KMS-11 (cell line): ENCODE measurements at regions not wholly inside any gene's neighbourhood (a gene's known extent, or its start where the extent isn't known, plus 50 kb on each side); places are given as distances from the start of the nearest gene placed in this dataset.

Source experiments
- H2AFZ ChIP-seq: fragments of 200-600 bp; sonication (generic); 2 replicates; pipeline ENCODE4 v1.6.1; 2016; ENCODE audit warnings: antibody characterized with exemption, mixed run types, low read depth
- H3K27ac ChIP-seq: fragments of 200-600 bp; sonication (generic); 2 replicates; pipeline ENCODE4 v1.6.1; 2016; ENCODE audit warnings: mild to moderate bottlenecking, mixed run types
- H3K27me3 ChIP-seq: fragments of 200-600 bp; sonication (generic); 2 replicates; pipeline ENCODE4 v1.6.1; 2017; ENCODE audit warnings: mild to moderate bottlenecking, low read depth, mixed run types, moderate library complexity; ENCODE audit not compliant: insufficient read depth
- H3K36me3 ChIP-seq: fragments of 200-600 bp; sonication (generic); 2 replicates; pipeline ENCODE4 v1.6.1; 2017; ENCODE audit warnings: mild to moderate bottlenecking, mixed run types; ENCODE audit not compliant: insufficient read depth
- H3K4me1 ChIP-seq: fragments of 200-600 bp; sonication (generic); 2 replicates; pipeline ENCODE4 v1.6.1; 2016; ENCODE audit warnings: mild to moderate bottlenecking, low read depth, mixed run types; ENCODE audit not compliant: poor library complexity, severe bottlenecking
- H3K4me2 ChIP-seq: fragments of 200-600 bp; sonication (generic); 2 replicates; pipeline ENCODE4 v1.7.0; 2016; ENCODE audit warnings: mild to moderate bottlenecking, mixed run types
- H3K4me3 ChIP-seq: fragments of 200-600 bp; sonication (generic); IDR thresholded peaks from 2 replicates; pipeline ENCODE4 v1.6.1; 2017; ENCODE audit warnings: low read depth, low read length, mixed read lengths; ENCODE audit not compliant: insufficient read depth
- H3K79me2 ChIP-seq: fragments of 200-600 bp; sonication (generic); 2 replicates; pipeline ENCODE4 v1.6.1; 2016; ENCODE audit warnings: low read depth, mixed run types; ENCODE audit not compliant: insufficient read depth
- H3K9ac ChIP-seq: fragments of 200-600 bp; sonication (generic); 2 replicates; pipeline ENCODE4 v1.6.1; 2016; ENCODE audit warnings: mild to moderate bottlenecking, mixed run types
- H4K20me1 ChIP-seq: fragments of 200-600 bp; sonication (generic); 2 replicates; pipeline ENCODE4 v1.6.1; 2016; ENCODE audit warnings: mild to moderate bottlenecking, mixed run types; ENCODE audit not compliant: insufficient read depth
- CTCF ChIP-seq: fragments of 200-600 bp; sonication (generic); conservative IDR thresholded peaks from 2 replicates; pipeline ENCODE4 v1.6.1; 2017; ENCODE audit warnings: low read depth, mild to moderate bottlenecking, antibody characterized with exemption, low read length, moderate library complexity, mixed read lengths

GRCh38 chr2:234869164-234869563, 82.7 kb upstream of the SH3BP4 start:
- Histone ChIP-seq H3K36me3 (no peaks in the 10 kb centered on the region), H3K4me1 (no peaks in the 10 kb centered on the region), H3K4me3 (no peak overlapping the region), H4K20me1 (no peaks in the 10 kb centered on the region), H3K27ac (no peak overlapping the region), H2AFZ (no peak overlapping the region), H3K79me2 (no peaks in the 10 kb centered on the region), H3K4me2 (no peak overlapping the region), H3K9ac (no peak overlapping the region), H3K27me3 (no peaks in the 10 kb centered on the region)
- TF ChIP-seq CTCF, result no peak

- H2AFZ ChIP-seq, result no peak overlapping the region
- no peak overlapping the region for H3K4me3 ChIP-seq
- H3K9ac ChIP-seq, result no peak overlapping the region
- no peak for TF ChIP-seq CTCF
- no peaks in the 10 kb centered on the region for H3K27me3 ChIP-seq
- no peak overlapping the region for H3K4me2 ChIP-seq
- no peaks in the 10 kb centered on the region for H3K79me2 ChIP-seq
- H3K4me1 ChIP-seq, result no peaks in the 10 kb centered on the region
- no peak overlapping the region for H3K27ac ChIP-seq
- no peaks in the 10 kb centered on the region for H4K20me1 ChIP-seq
- H3K36me3 ChIP-seq, result no peaks in the 10 kb centered on the region
Measured at GRCh38 chr2:234867882-234868285, 83.9 kb upstream of the SH3BP4 start.

- no peaks in the 10 kb centered on the region for H3K27me3 ChIP-seq
- TF ChIP-seq CTCF, result no peak
- no peaks in the 10 kb centered on the region for H4K20me1 ChIP-seq
- no peaks in the 10 kb centered on the region for H3K36me3 ChIP-seq
- H2AFZ ChIP-seq, result no peak overlapping the region
- H3K27ac ChIP-seq, result no peak overlapping the region
- no peak overlapping the region for H3K9ac ChIP-seq
- no peaks in the 10 kb centered on the region for H3K79me2 ChIP-seq
- no peak overlapping the region for H3K4me2 ChIP-seq
- H3K4me1 ChIP-seq, result no peaks in the 10 kb centered on the region
- no peak overlapping the region for H3K4me3 ChIP-seq
Measured at GRCh38 chr2:234865586-234865985, 86.2 kb upstream of the SH3BP4 start.

- TF ChIP-seq CTCF, result no peak
- H3K79me2 ChIP-seq, result no peaks in the 10 kb centered on the region
- no peak overlapping the region for H3K4me2 ChIP-seq
- H3K4me1 ChIP-seq, result no peaks in the 10 kb centered on the region
- no peak overlapping the region for H3K27ac ChIP-seq
- no peak overlapping the region for H3K9ac ChIP-seq
- no peaks in the 10 kb centered on the region for H4K20me1 ChIP-seq
- no peak overlapping the region for H2AFZ ChIP-seq
- no peaks in the 10 kb centered on the region for H3K27me3 ChIP-seq
- no peak overlapping the region for H3K4me3 ChIP-seq
- H3K36me3 ChIP-seq, result no peaks in the 10 kb centered on the region
Measured at GRCh38 chr2:234865040-234865439, 86.8 kb upstream of the SH3BP4 start.

GRCh38 chr2:234864506-234864905, 87.3 kb upstream of the SH3BP4 start:
- TF ChIP-seq CTCF, result no peak
- no peak overlapping the region for H3K4me3 ChIP-seq
- no peaks in the 10 kb centered on the region for H3K36me3 ChIP-seq
- H3K4me2 ChIP-seq, result no peak overlapping the region
- no peaks in the 10 kb centered on the region for H4K20me1 ChIP-seq
- H3K9ac ChIP-seq, result no peak overlapping the region
- no peak overlapping the region for H3K27ac ChIP-seq
- no peak overlapping the region for H2AFZ ChIP-seq
- H3K4me1 ChIP-seq, result no peaks in the 10 kb centered on the region
- no peaks in the 10 kb centered on the region for H3K79me2 ChIP-seq
- H3K27me3 ChIP-seq, result no peaks in the 10 kb centered on the region
